H1 (cell line): ENCODE measurements at regions not wholly inside any gene's neighbourhood (a gene's known extent, or its start where the extent isn't known, plus 50 kb on each side); places are given as distances from the start of the nearest gene placed in this dataset.

ENCODE experiments used
- CHD2 ChIP-seq: IDR thresholded peaks from 2 replicates; pipeline ENCODE4 v1.6.1; 2012; ENCODE audit warnings: low read length, improper control_type of control experiment
- RBBP5 ChIP-seq: IDR thresholded peaks from 2 replicates; pipeline ENCODE4 v1.7.1; 2012; ENCODE audit warnings: low read depth, mild to moderate bottlenecking, inconsistent platforms, low read length, moderate library complexity, borderline replicate concordance
- SIX5 ChIP-seq: IDR thresholded peaks from 2 replicates; pipeline ENCODE4 v1.6.1; 2011; ENCODE audit warnings: mild to moderate bottlenecking, low read depth, low read length
- ZNF274 ChIP-seq: IDR thresholded peaks from 2 replicates; pipeline ENCODE4 v1.7.0; 2012; ENCODE audit warnings: low read length, borderline replicate concordance; ENCODE audit errors: extremely low read depth

DNA sequence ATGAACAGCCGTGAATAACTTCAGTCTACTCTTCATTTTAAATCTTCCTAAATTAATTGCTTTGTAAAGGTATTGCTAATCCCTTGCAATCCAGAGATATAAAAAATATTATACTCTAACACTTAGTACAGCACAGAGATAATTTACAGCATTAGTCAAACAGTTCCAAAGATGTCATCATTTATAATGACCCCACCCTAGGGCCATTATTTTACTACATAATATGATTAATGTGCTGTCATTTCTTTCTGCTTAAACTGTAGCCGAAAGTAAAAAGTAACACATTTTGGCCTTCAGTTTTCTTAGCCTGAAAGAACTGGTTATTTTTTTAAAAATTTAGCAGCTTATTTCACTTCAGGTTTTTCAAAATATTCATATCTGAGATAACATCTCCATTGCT lies 256.3 kb upstream of the RFC3 start (continued):
- no peak for TF ChIP-seq RBBP5
- TF ChIP-seq CHD2: no peak
- no peak for TF ChIP-seq ZNF274
- no peak for TF ChIP-seq SIX5
